GM19328 (cell line): ENCODE measurements at regions not wholly inside any gene's neighbourhood (a gene's known extent, or its start where the extent isn't known, plus 50 kb on each side); places are given as distances from the start of the nearest gene placed in this dataset.
"Not testable (repeated sequence)": the region's sequence is repeated elsewhere in the genome, so short reads cannot be mapped to it uniquely, and the experiment has no call there.

Experiments
- ATAC-seq: cut with Tn5 transposase; IDR thresholded peaks from one replicate; pipeline ENCODE4 v1.9.1; 2021; ENCODE audit warnings: mild to moderate bottlenecking, moderate library complexity; ENCODE audit not compliant: unreplicated experiment

DNA sequence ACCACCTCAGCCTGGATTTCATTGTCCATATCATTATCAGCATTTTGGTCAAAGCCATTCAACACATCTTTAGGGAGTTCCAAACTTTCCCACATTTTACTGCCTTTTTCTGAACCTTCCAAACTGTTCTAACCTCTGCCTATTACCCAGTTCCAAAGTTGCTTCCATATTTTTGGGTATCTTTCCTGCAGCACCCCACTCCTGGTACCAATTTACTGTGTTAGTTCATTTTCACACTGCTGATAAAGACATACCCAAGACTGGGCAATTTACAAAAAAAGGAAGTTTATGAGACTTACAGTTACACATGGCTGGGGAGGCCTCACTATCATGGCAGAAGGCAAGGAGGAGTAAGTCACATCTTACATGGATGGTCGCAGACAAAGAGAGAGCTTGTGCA lies 63.6 kb upstream of the CEP162 start:
- ATAC-seq: not testable (repeated sequence)

- no peak for ATAC-seq
Observed at GRCh38 chr6:84284428-84285049, 57.1 kb upstream of the CEP162 start.

GRCh38 chr6:84282550-84282949 lies 55.1 kb upstream of the CEP162 start:
- no peak for ATAC-seq

DNA sequence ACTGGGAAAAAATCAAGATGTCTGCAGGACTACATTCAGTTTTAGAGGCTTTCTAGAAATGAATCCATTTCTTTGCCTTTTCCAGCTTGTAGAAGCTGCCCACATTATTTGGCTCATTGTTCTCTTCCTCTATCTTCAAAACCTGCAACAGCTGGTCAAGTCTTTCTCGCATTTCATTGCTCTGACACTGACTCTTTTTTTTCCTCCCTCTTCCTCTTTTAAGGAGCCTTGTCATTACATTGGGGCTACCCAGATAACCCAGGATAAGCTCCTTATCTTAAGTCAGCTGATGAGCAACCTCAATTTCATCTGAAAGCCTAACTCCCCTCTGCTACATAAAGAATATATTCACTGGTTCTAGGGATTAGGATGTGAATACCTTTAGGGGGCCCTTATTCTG lies 53.2 kb upstream of the CEP162 start:
- ATAC-seq: no peak

DNA sequence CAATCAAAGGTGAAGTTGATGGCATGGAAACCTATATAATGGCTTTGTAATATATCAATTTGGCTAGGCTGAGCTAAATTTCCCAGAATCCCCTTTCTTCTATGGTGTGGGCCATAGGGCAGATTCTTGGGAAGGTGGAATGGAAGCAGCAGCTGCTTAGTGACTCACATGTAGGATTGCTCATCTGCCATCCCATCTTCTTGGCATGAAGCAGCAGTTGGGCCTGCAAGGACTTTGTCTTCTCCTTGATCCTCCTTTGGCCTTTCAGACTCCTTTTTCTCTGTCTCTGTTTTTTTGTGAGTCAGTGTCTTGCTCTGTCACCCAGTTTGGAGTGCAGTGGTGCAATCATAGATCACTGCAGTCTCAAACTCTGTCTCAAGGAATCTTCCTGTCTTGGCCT lies 52.6 kb upstream of the CEP162 start:
- ATAC-seq: no peak

DNA sequence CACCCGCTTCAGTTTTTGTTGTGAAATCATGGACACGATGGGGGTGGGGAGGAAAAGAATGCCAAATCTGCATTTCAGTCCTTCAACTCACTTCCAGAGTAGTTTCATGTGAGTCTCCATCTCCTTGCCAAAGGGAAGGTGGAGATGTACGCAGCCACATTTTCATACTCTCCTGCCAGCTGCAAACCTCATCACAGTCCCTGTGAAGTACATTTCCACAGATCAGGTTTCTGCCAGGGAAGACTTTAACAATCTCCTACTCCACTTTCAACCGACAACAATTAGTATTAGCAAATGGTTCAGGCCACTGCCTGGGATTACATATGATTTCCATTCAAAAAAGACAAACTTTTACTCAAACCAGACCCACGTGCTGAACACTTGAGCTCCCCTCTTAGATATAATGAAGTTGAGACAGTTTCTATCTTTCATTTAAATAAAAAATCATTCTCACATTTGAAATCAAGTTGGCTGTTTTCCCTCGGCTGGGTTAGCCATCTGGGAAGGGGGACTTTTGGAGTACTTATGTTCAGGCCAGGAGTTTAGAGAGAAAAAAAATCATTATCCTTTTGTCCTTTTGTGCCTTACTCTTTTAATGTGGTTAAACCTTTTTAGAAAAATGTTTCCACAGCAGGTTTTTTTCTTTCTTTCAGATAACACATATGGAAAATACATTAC lies 51.0 kb upstream of the CEP162 start:
- no peak for ATAC-seq
